K562 (cell line): ENCODE measurements at regions not wholly inside any gene's neighbourhood (a gene's known extent, or its start where the extent isn't known, plus 50 kb on each side); places are given as distances from the start of the nearest gene placed in this dataset.
"Not testable (repeated sequence)": the region's sequence is repeated elsewhere in the genome, so short reads cannot be mapped to it uniquely, and the experiment has no call there.

Experiments
- ATAC-seq: fragments of 200-7000 bp; cut with Tn5 transposase; 3 replicates; pipeline ENCODE4 v1.9.1; 2020; ENCODE audit warnings: moderate library complexity
- BruUV-seq: library from RNA; stranded (reverse); fragments of 400-500 nt; replicated peaks from 2 replicates; lab custom pipeline; 2021; lab: Mats Ljungman, UMichigan
- CTCF ChIA-PET: fragments of 300-600 bp; formaldehyde crosslinking; extraction: SDS; loops from one replicate; lab custom pipeline; 2021; ENCODE audit warnings: low intra/inter-chr PET ratio; lab: Yijun Ruan, JAX
- POLR2A ChIA-PET: fragments of 300-600, 350-650 bp; sonication (Branson Sonifier 250); formaldehyde crosslinking; extraction: SDS; loops from one replicate; lab custom pipeline; 2021; ENCODE audit warnings: antibody characterized with exemption, inconsistent platforms; lab: Yijun Ruan, JAX
- DNase-seq, 4 experiments: peaks; one replicate each; pipeline versions ENCODE4 v3.0.0 to v3.0.0-alpha.2; 2011 to 2018; ENCODE audit warnings: low spot score in 3 of 4, mixed read lengths in 3 of 4; ENCODE audit errors: extremely low read depth in 1 of 4
- FAIRE-seq: peaks from 2 replicates; lab custom pipeline; 2011; peaks lifted over from hg19 to GRCh38; lab: Jason Lieb, UNC
- H2AFZ ChIP-seq: 2 replicates; pipeline ENCODE4 v1.6.0; 2011; ENCODE audit warnings: low read depth, low read length, control low read depth, inconsistent platforms
- H3K27ac ChIP-seq: fragments of 200-600 bp; 3 replicates; pipeline ENCODE4 v1.8.0; 2011; ENCODE audit warnings: low read depth, mild to moderate bottlenecking, control low read depth, inconsistent platforms, low read length, moderate library complexity, mixed read lengths; ENCODE audit errors: extremely low read depth
- H3K27me3 ChIP-seq, 2 experiments: fragments of 300-600 bp in 1 of 2; 2 replicates in 1 of 2; 3 replicates in 1 of 2; pipeline versions ENCODE4 v1.6.0 to v1.8.0; 2011; ENCODE audit warnings: inconsistent platforms in 2 of 2, low read length in 2 of 2, mild to moderate bottlenecking in 1 of 2, mixed read lengths in 1 of 2, moderate library complexity in 1 of 2; ENCODE audit not compliant: control insufficient read depth in 2 of 2, insufficient read depth in 2 of 2
- H3K36me3 ChIP-seq: fragments of 300-600 bp; 3 replicates; pipeline ENCODE4 v1.8.0; 2011; ENCODE audit warnings: mild to moderate bottlenecking, low read length, inconsistent platforms; ENCODE audit not compliant: control insufficient read depth, insufficient read depth
- H3K4me1 ChIP-seq, 2 experiments: fragments of 200-600 bp in 1 of 2; replicated peaks in 1 of 2; 2 replicates in 1 of 2; 3 replicates in 1 of 2; pipeline versions ENCODE4 v1.5.1 to v1.8.0; 2011; ENCODE audit warnings: inconsistent platforms in 2 of 2, low read length in 2 of 2, mild to moderate bottlenecking in 1 of 2, mixed read lengths in 1 of 2, moderate library complexity in 1 of 2; ENCODE audit not compliant: control insufficient read depth in 2 of 2, insufficient read depth in 2 of 2
- H3K4me2 ChIP-seq: 2 replicates; pipeline ENCODE4 v1.6.1; 2011; ENCODE audit warnings: low read length, control low read depth, inconsistent platforms, mixed read lengths; ENCODE audit not compliant: insufficient read depth
- H3K4me3 ChIP-seq: fragments of 200-600 bp; sonication (generic), shearing (Covaris generic); 2 replicates; pipeline ENCODE4 v1.5.1; 2016; ENCODE audit warnings: control low read depth, inconsistent platforms
- H3K79me2 ChIP-seq: fragments of 200-600 bp; 3 replicates; pipeline ENCODE4 v1.8.0; 2011; ENCODE audit warnings: low read length, inconsistent platforms; ENCODE audit not compliant: control insufficient read depth, insufficient read depth
- H3K9ac ChIP-seq, 2 experiments: 2 replicates each; pipeline versions ENCODE4 v1.6.0 to v1.6.1; 2011; ENCODE audit warnings: low read depth in 2 of 2, low read length in 2 of 2, control low read depth in 1 of 2, inconsistent platforms in 1 of 2, mild to moderate bottlenecking in 1 of 2, mixed read lengths in 1 of 2; ENCODE audit not compliant: insufficient read depth in 1 of 2
- H3K9me1 ChIP-seq: one replicate; pipeline ENCODE4 v1.6.0; 2011; ENCODE audit warnings: inconsistent platforms, mild to moderate bottlenecking, low read length, moderate library complexity; ENCODE audit not compliant: control insufficient read depth, insufficient read depth
- H3K9me3 ChIP-seq: replicated peaks from 2 replicates; pipeline ENCODE4 v1.5.1; 2011; ENCODE audit warnings: low read depth, low read length, inconsistent platforms; ENCODE audit not compliant: control insufficient read depth, insufficient read depth
- H4K20me1 ChIP-seq: replicated peaks from 2 replicates; pipeline ENCODE4 v1.6.1; 2011; ENCODE audit warnings: low read length, inconsistent platforms, mixed read lengths; ENCODE audit not compliant: control insufficient read depth, insufficient read depth
- CBFA2T2 ChIP-seq: fragments of 450-650 bp; conservative IDR thresholded peaks from 2 replicates; pipeline ENCODE4 v1.6.1; 2017; ENCODE audit warnings: mild to moderate bottlenecking
- CBFA2T3 ChIP-seq: fragments of 450-650 bp; IDR thresholded peaks from 2 replicates; pipeline ENCODE4 v1.6.1; 2017
- DACH1 ChIP-seq: fragments of 450-650 bp; IDR thresholded peaks from 2 replicates; pipeline ENCODE4 v1.6.1; 2018; ENCODE audit not compliant: partially characterized antibody
- KDM1A ChIP-seq, 2 experiments: fragments of 450-650 bp; IDR thresholded peaks; 2 replicates each; pipeline ENCODE4 v1.6.1; 2016; ENCODE audit warnings: mild to moderate bottlenecking in 2 of 2
- MAFG ChIP-seq: fragments of 450-650 bp; conservative IDR thresholded peaks from 2 replicates; pipeline ENCODE4 v1.6.1; 2016; ENCODE audit warnings: missing genetic modification characterization, missing compliant biosample characterization
- NFIC ChIP-seq: fragments of 450-650 bp; IDR thresholded peaks from 2 replicates; pipeline ENCODE4 v1.6.1; 2017; ENCODE audit warnings: mild to moderate bottlenecking, inconsistent platforms
- RCOR1 ChIP-seq, 2 experiments: IDR thresholded peaks; 2 replicates each; pipeline ENCODE4 v1.6.1; 2012; ENCODE audit warnings: low read depth in 2 of 2, low read length in 2 of 2, borderline replicate concordance in 1 of 2, improper control_type of control experiment in 1 of 2
- TAL1 ChIP-seq: fragments of 450-650 bp; IDR thresholded peaks from 2 replicates; pipeline ENCODE4 v1.6.1; 2016; ENCODE audit warnings: mild to moderate bottlenecking
- TCF3 ChIP-seq: sonication (generic); formaldehyde crosslinking; IDR thresholded peaks from 2 replicates; pipeline ENCODE4 v1.4.0; 2020; ENCODE audit warnings: mild to moderate bottlenecking, missing genetic modification reagents
- TRIM24 ChIP-seq, 2 experiments: fragments of 450-650 bp; IDR thresholded peaks; 2 replicates each; pipeline ENCODE4 v1.6.1; 2016
- USF1 ChIP-seq: sonication (generic); formaldehyde crosslinking; IDR thresholded peaks from 2 replicates; pipeline ENCODE4 v1.9.0; 2022; ENCODE audit warnings: mild to moderate bottlenecking, missing genetic modification reagents
- USF2 ChIP-seq: sonication (generic); formaldehyde crosslinking; IDR thresholded peaks from 2 replicates; pipeline ENCODE4 v1.5.0; 2020; ENCODE audit warnings: missing genetic modification reagents
- ZNF449 ChIP-seq: fragments of 250-450 bp; sonication (Bioruptor Pico); IDR thresholded peaks from 2 replicates; pipeline ENCODE4 v1.8.0; 2022; ENCODE audit warnings: moderate library complexity, mild to moderate bottlenecking, inconsistent platforms
- ZNF830 ChIP-seq: fragments of 250-450 bp; sonication (Bioruptor Pico); IDR thresholded peaks from 2 replicates; pipeline ENCODE4 v1.5.0; 2021; ENCODE audit warnings: mild to moderate bottlenecking
- WGBS: fragments of 100-300 bp; shearing (Covaris generic); methylation state at CpG from one replicate; pipeline ENCODE4 v1.1.6; 2016; ENCODE audit warnings: low coverage, mixed read lengths; ENCODE audit not compliant: insufficient coverage; ENCODE audit errors: missing lambda C conversion rate; 5-methylcytosine and 5-hydroxymethylcytosine counted together
- in situ Hi-C: fragments of 300-500 bp; cut with MboI; formaldehyde crosslinking; loops from 4 replicates; pipeline ENCODE4 v1.15.0; 2018; ENCODE audit warnings: inconsistent platforms, mixed read lengths
- intact Hi-C: fragments of 100-400 bp; cut with micrococcal nuclease; formaldehyde crosslinking; loops from 2 replicates; pipeline ENCODE4 v1.14.2; 2022

GRCh38 chr7:138249975-138250374, 173.7 kb downstream of the AKR1D1 start (continued):
- TF ChIP-seq MAFG (no peak), ZNF830 (no peak), DACH1 (no peak), ZNF449 (no peak)

- H4K20me1 ChIP-seq, FAIRE-seq, H3K36me3 ChIP-seq, in situ Hi-C loops, H2AFZ ChIP-seq, CTCF ChIA-PET, H3K9ac ChIP-seq, H3K4me2 ChIP-seq, H3K27ac ChIP-seq, H3K9me1 ChIP-seq, BruUV-seq, POLR2A ChIA-PET, ATAC-seq, H3K27me3 ChIP-seq, H3K79me2 ChIP-seq, H3K4me3 ChIP-seq, H3K9me3 ChIP-seq: not testable (repeated sequence)
- 9% methylated on average over 5 of the region's 5 CpGs for WGBS
- peak in 1 of 4 experiments; percentile 53 for DNase-seq
- intact Hi-C loops, result loop anchor here (10.0 kb wide), 1 partner anchor 248 kb away; the partner anchor contains the start of gene CREB3L2
- peak; percentile 74 for TF ChIP-seq NFIC
- peak; percentile 70 for TF ChIP-seq CBFA2T3
- peak; percentile 69 for TF ChIP-seq TCF3
- peak; percentile 46; the same call in 1 of the 2 replicates for TF ChIP-seq TAL1
- peak; percentile 62 for TF ChIP-seq USF2 (CRISPR knock-in tag)
- peak; percentile 56; the same call in 1 of the 2 replicates for TF ChIP-seq USF1 (CRISPR knock-in tag)
- TF ChIP-seq KDM1A (IDR thresholded peaks at IDR 0.05), result peak; percentile 88 to 90
- TF ChIP-seq CBFA2T2, result peak; percentile 62
- TF ChIP-seq RCOR1 (IDR thresholded peaks at IDR 0.05; ENCODE audit: borderline replicate concordance in 1 of 2, low read depth in 2 of 2, low read length in 2 of 2), result peak; percentile 51 to 84; a peak in 3 of 4 replicates
- TF ChIP-seq TRIM24 (IDR thresholded peaks at IDR 0.05), result 0 out of 4 replicates have a peak, but pooled peaks of 1 of the 2 experiments have one; percentile 6
- peaks cover 0 to 12% of the 10 kb centered on the region in 2 experiments; a peak in 2 of 5 replicates for H3K4me1 ChIP-seq
Observed at GRCh38 chr7:138252666-138253065, 176.4 kb downstream of the AKR1D1 start.
